IMR-90 (cell line): ENCODE measurements at regions not wholly inside any gene's neighbourhood (a gene's known extent, or its start where the extent isn't known, plus 50 kb on each side); places are given as distances from the start of the nearest gene placed in this dataset.

Experiments
- BHLHE40 ChIP-seq: fragments of 150-350 bp; IDR thresholded peaks from 2 replicates; pipeline ENCODE4 v1.6.1; 2016; ENCODE audit warnings: mild to moderate bottlenecking, low read depth, low read length
- NFE2L2 ChIP-seq: fragments of 150-350 bp; IDR thresholded peaks from 2 replicates; pipeline ENCODE4 v1.6.1; 2016; ENCODE audit warnings: low read depth, mild to moderate bottlenecking, low read length
- TF ChIP-seq, protein P1 (sequence below): conservative IDR thresholded peaks from 2 replicates; pipeline ENCODE4 v1.5.1; 2012; ENCODE audit warnings: mild to moderate bottlenecking, low read depth, low read length, improper control_type of control experiment

DNA sequence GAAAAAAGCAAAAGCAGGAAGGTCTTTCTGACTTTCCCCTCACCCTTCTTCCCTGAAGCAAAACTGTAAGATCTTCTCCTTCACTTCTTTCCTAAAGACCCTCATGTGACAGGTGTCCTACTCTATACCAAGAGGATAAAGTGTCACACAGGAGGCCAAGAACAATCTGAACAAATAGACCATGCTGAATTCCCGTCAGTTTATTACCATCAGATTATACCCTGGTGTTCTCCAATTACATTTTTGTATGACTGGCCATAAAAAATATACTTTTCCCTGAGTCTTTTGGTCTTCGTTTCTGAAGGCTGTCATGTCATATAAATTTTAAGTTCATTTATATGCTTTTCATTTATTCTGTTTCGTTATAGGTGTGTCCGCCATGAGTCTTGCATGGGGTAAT is 371.4 kb upstream of the CNTN4 start:
- TF ChIP-seq NFE2L2 = no peak
- no peak for TF ChIP-seq BHLHE40
- TF ChIP-seq, protein P1, sequence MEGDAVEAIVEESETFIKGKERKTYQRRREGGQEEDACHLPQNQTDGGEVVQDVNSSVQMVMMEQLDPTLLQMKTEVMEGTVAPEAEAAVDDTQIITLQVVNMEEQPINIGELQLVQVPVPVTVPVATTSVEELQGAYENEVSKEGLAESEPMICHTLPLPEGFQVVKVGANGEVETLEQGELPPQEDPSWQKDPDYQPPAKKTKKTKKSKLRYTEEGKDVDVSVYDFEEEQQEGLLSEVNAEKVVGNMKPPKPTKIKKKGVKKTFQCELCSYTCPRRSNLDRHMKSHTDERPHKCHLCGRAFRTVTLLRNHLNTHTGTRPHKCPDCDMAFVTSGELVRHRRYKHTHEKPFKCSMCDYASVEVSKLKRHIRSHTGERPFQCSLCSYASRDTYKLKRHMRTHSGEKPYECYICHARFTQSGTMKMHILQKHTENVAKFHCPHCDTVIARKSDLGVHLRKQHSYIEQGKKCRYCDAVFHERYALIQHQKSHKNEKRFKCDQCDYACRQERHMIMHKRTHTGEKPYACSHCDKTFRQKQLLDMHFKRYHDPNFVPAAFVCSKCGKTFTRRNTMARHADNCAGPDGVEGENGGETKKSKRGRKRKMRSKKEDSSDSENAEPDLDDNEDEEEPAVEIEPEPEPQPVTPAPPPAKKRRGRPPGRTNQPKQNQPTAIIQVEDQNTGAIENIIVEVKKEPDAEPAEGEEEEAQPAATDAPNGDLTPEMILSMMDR = no peak
